Loucy (cell line): ENCODE measurements at regions not wholly inside any gene's neighbourhood (a gene's known extent, or its start where the extent isn't known, plus 50 kb on each side); places are given as distances from the start of the nearest gene placed in this dataset.

Experiments used
- EZH2phosphoT487 ChIP-seq: fragments of 200-600 bp; IDR thresholded peaks from 2 replicates; pipeline ENCODE4 v1.6.1; 2018; ENCODE audit warnings: antibody characterized with exemption, mild to moderate bottlenecking, moderate library complexity, borderline replicate concordance
- TF ChIP-seq, protein P1 (sequence below): fragments of 200-600 bp; sonication (generic); conservative IDR thresholded peaks from 2 replicates; pipeline ENCODE4 v1.5.1; 2014; ENCODE audit warnings: mild to moderate bottlenecking, antibody characterized with exemption, low read length

DNA sequence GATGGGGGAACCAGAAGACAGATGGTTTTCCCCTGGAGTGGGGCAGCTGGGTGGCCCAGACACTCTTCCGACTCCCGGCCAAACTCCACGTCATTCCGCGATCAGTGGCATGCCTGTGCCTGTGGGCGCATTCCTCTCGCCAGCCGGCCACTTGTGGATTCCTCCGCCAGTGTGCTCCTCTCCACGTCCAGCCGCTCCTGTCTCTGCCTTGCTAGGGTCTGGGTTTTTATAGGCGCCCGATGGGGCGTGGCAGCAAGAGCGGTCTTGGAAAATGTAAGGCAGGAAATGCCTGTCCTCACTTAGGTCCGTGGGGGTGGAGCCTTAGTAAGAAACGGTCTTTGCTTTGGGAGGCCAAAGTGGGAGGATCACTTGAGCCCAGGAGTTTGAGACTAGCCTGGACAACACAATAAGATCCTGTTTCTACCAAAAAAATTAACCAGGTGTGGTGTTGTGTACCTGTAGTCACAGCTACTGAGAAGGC, 81.6 kb upstream of the SEPTIN5 start:
- TF ChIP-seq, protein P1, sequence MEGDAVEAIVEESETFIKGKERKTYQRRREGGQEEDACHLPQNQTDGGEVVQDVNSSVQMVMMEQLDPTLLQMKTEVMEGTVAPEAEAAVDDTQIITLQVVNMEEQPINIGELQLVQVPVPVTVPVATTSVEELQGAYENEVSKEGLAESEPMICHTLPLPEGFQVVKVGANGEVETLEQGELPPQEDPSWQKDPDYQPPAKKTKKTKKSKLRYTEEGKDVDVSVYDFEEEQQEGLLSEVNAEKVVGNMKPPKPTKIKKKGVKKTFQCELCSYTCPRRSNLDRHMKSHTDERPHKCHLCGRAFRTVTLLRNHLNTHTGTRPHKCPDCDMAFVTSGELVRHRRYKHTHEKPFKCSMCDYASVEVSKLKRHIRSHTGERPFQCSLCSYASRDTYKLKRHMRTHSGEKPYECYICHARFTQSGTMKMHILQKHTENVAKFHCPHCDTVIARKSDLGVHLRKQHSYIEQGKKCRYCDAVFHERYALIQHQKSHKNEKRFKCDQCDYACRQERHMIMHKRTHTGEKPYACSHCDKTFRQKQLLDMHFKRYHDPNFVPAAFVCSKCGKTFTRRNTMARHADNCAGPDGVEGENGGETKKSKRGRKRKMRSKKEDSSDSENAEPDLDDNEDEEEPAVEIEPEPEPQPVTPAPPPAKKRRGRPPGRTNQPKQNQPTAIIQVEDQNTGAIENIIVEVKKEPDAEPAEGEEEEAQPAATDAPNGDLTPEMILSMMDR = no peak
- no peak for TF ChIP-seq EZH2phosphoT487
